ENCODE measurements at regions not wholly inside any gene's neighbourhood (a gene's known extent, or its start where the extent isn't known, plus 50 kb on each side); places are given as distances from the start of the nearest gene placed in this dataset.

GRCh38 chr6:165986914-165987482 lies 180.7 kb downstream of the TBXT start:
- DNase-seq (ENCODE audit: low spot score), result no peak

- DNase-seq (ENCODE audit: low spot score), result no peak
Observed at GRCh38 chr6:165986311-165986913, 181.2 kb downstream of the TBXT start.

- no peak for DNase-seq (ENCODE audit: low spot score)
Observed at GRCh38 chr6:165985806-165986299, 181.8 kb downstream of the TBXT start.

GRCh38 chr6:165985281-165985805 lies 182.3 kb downstream of the TBXT start:
- no peak for DNase-seq (ENCODE audit: low spot score)

GRCh38 chr6:165984729-165985275 lies 182.8 kb downstream of the TBXT start:
- DNase-seq (ENCODE audit: low spot score), result no peak

- no peak for DNase-seq (ENCODE audit: low spot score)
Observed at GRCh38 chr6:165983112-165984072, 184.3 kb downstream of the TBXT start.

GRCh38 chr6:165978476-165978875 lies 189.2 kb downstream of the TBXT start:
- DNase-seq (ENCODE audit: low spot score), result no peak

- no peak for DNase-seq (ENCODE audit: low spot score)
Observed at GRCh38 chr6:165976684-165977083, 191.0 kb downstream of the TBXT start.

GRCh38 chr6:165974817-165975216 lies 192.8 kb downstream of the TBXT start:
- DNase-seq (ENCODE audit: low spot score), result no peak

GRCh38 chr6:165973473-165973872 lies 194.2 kb downstream of the TBXT start:
- no peak for DNase-seq (ENCODE audit: low spot score)

- no peak for DNase-seq (ENCODE audit: low spot score)
Observed at GRCh38 chr6:165972139-165972802, 195.4 kb downstream of the TBXT start.

- DNase-seq (ENCODE audit: low spot score), result no peak
Observed at GRCh38 chr6:165971202-165971601, 196.4 kb downstream of the TBXT start.

GRCh38 chr6:165970001-165970400 lies 197.7 kb downstream of the TBXT start:
- DNase-seq (ENCODE audit: low spot score), result no peak

- no peak for DNase-seq (ENCODE audit: low spot score)
Observed at GRCh38 chr6:165969184-165969583, 198.5 kb downstream of the TBXT start.

- DNase-seq (ENCODE audit: low spot score), result no peak
Observed at GRCh38 chr6:165968408-165968807, 199.2 kb downstream of the TBXT start.

GRCh38 chr6:165967810-165968407 lies 199.7 kb downstream of the TBXT start:
- DNase-seq (ENCODE audit: low spot score), result no peak

GRCh38 chr6:165963750-165964149 lies 203.9 kb downstream of the TBXT start:
- no peak for DNase-seq (ENCODE audit: low spot score)

GRCh38 chr6:165962366-165962765 lies 205.3 kb downstream of the TBXT start:
- no peak for DNase-seq (ENCODE audit: low spot score)

- DNase-seq (ENCODE audit: low spot score), result no peak
Observed at GRCh38 chr6:165961233-165961632, 206.4 kb downstream of the TBXT start.

GRCh38 chr6:165960695-165961094 lies 207.0 kb downstream of the TBXT start:
- DNase-seq (ENCODE audit: low spot score), result no peak

- DNase-seq (ENCODE audit: low spot score), result no peak
Observed at GRCh38 chr6:165959627-165960026, 208.0 kb downstream of the TBXT start.

Measured in ureter (tissue), 1 donor.